GM03348 (cell line): ENCODE measurements at regions not wholly inside any gene's neighbourhood (a gene's known extent, or its start where the extent isn't known, plus 50 kb on each side); places are given as distances from the start of the nearest gene placed in this dataset.
"Not testable (repeated sequence)": the region's sequence is repeated elsewhere in the genome, so short reads cannot be mapped to it uniquely, and the experiment has no call there.

Source experiments
- DNase-seq: peaks from one replicate; pipeline ENCODE4 v3.0.0; 2012; ENCODE audit warnings: low spot score

- no peak for DNase-seq
These were observed 52.0 kb upstream of the CPM start for GRCh38 chr12:68984796-68985573.

- DNase-seq, result not testable (repeated sequence)
These were observed 64.6 kb upstream of the CPM start for GRCh38 chr12:68997526-68997925.

- no peak for DNase-seq
These were observed 65.1 kb upstream of the CPM start for GRCh38 chr12:68998041-68998440.

GRCh38 chr12:69000074-69000473, 67.1 kb upstream of the CPM start:
- DNase-seq, result no peak

GRCh38 chr12:69000540-69001243, 67.7 kb upstream of the CPM start:
- DNase-seq, result peak; percentile 38

- no peak for DNase-seq
These were observed 68.3 kb upstream of the CPM start for GRCh38 chr12:69001251-69001650.

GRCh38 chr12:69002969-69003368, 70.0 kb upstream of the CPM start:
- no peak for DNase-seq

GRCh38 chr12:69003991-69004390, 71.0 kb upstream of the CPM start:
- DNase-seq, result no peak

- peak; percentile 64 for DNase-seq
These were observed 74.3 kb upstream of the CPM start for GRCh38 chr12:69007101-69007854.

GRCh38 chr12:69007855-69008351, 74.9 kb upstream of the CPM start:
- DNase-seq, result no peak

GRCh38 chr12:69008520-69008919, 75.5 kb upstream of the CPM start:
- no peak for DNase-seq

- DNase-seq, result no peak
These were observed 81.1 kb upstream of the CPM start for GRCh38 chr12:69014047-69014446.

GRCh38 chr12:69015017-69015416, 82.0 kb upstream of the CPM start:
- DNase-seq, result no peak

GRCh38 chr12:69015831-69016230, 82.9 kb upstream of the CPM start:
- DNase-seq, result no peak

GRCh38 chr12:69019082-69019481, 86.1 kb upstream of the CPM start:
- no peak for DNase-seq

GRCh38 chr12:69019910-69020309, 86.9 kb upstream of the CPM start:
- no peak for DNase-seq

GRCh38 chr12:69022674-69023073, 89.7 kb upstream of the CPM start:
- DNase-seq, result no peak

GRCh38 chr12:69023840-69024239, 90.9 kb upstream of the CPM start:
- DNase-seq, result no peak

- DNase-seq, result peak; percentile 51
These were observed 91.4 kb upstream of the CPM start for GRCh38 chr12:69024413-69024812.

GRCh38 chr12:69024907-69025306, 91.9 kb upstream of the CPM start:
- DNase-seq, result peak; percentile 28

- no peak for DNase-seq
These were observed 93.4 kb upstream of the CPM start for GRCh38 chr12:69026336-69026735.

GRCh38 chr12:69027411-69027881, 94.5 kb upstream of the CPM start:
- DNase-seq, result peak; percentile 44
